ENCODE measurements at regions not wholly inside any gene's neighbourhood (a gene's known extent, or its start where the extent isn't known, plus 50 kb on each side); places are given as distances from the start of the nearest gene placed in this dataset.

GRCh38 chr11:80435345-80435744 lies 994.5 kb upstream of the TENM4 start:
- no peak for DNase-seq (ENCODE audit: low read depth)

GRCh38 chr11:80432057-80432456 lies 991.2 kb upstream of the TENM4 start:
- no peak for DNase-seq (ENCODE audit: low read depth)

- no peak for DNase-seq (ENCODE audit: low read depth)
Measured at GRCh38 chr11:80424012-80424695, 983.3 kb upstream of the TENM4 start.

- no peak for DNase-seq (ENCODE audit: low read depth)
Measured at GRCh38 chr11:80420374-80420773, 979.5 kb upstream of the TENM4 start.

- no peak for DNase-seq (ENCODE audit: low read depth)
Measured at GRCh38 chr11:80417681-80418080, 976.9 kb upstream of the TENM4 start.

GRCh38 chr11:80415580-80415979 lies 974.8 kb upstream of the TENM4 start:
- DNase-seq (ENCODE audit: low read depth) = no peak

GRCh38 chr11:80414181-80415165 lies 973.6 kb upstream of the TENM4 start:
- DNase-seq (ENCODE audit: low read depth) = no peak

GRCh38 chr11:80412604-80413003 lies 971.8 kb upstream of the TENM4 start:
- no peak for DNase-seq (ENCODE audit: low read depth)

GRCh38 chr11:80393210-80393609 lies 952.4 kb upstream of the TENM4 start:
- no peak for DNase-seq (ENCODE audit: low read depth)

GRCh38 chr11:80390505-80390904 lies 949.7 kb upstream of the TENM4 start:
- no peak for DNase-seq (ENCODE audit: low read depth)

- DNase-seq (ENCODE audit: low read depth) = no peak
Measured at GRCh38 chr11:80388536-80388935, 947.7 kb upstream of the TENM4 start.

- no peak for DNase-seq (ENCODE audit: low read depth)
Measured at GRCh38 chr11:80388130-80388529, 947.3 kb upstream of the TENM4 start.

GRCh38 chr11:80383655-80384054 lies 942.8 kb upstream of the TENM4 start:
- no peak for DNase-seq (ENCODE audit: low read depth)

GRCh38 chr11:80379620-80380278 lies 938.9 kb upstream of the TENM4 start:
- no peak for DNase-seq (ENCODE audit: low read depth)

GRCh38 chr11:80371931-80372330 lies 931.1 kb upstream of the TENM4 start:
- no peak for DNase-seq (ENCODE audit: low read depth)

GRCh38 chr11:80365980-80366379 lies 925.1 kb upstream of the TENM4 start:
- DNase-seq (ENCODE audit: low read depth) = no peak

GRCh38 chr11:80365076-80365725 lies 924.4 kb upstream of the TENM4 start:
- no peak for DNase-seq (ENCODE audit: low read depth)

- DNase-seq (ENCODE audit: low read depth) = no peak
Measured at GRCh38 chr11:80362563-80363340, 921.9 kb upstream of the TENM4 start.

GRCh38 chr11:80355251-80355650 lies 914.4 kb upstream of the TENM4 start:
- DNase-seq (ENCODE audit: low read depth) = no peak

- DNase-seq (ENCODE audit: low read depth) = no peak
Measured at GRCh38 chr11:80350541-80350940, 909.7 kb upstream of the TENM4 start.

GRCh38 chr11:80349997-80350396 lies 909.2 kb upstream of the TENM4 start:
- DNase-seq (ENCODE audit: low read depth) = no peak
